ENCODE measurements at regions not wholly inside any gene's neighbourhood (a gene's known extent, or its start where the extent isn't known, plus 50 kb on each side); places are given as distances from the start of the nearest gene placed in this dataset.

DNA sequence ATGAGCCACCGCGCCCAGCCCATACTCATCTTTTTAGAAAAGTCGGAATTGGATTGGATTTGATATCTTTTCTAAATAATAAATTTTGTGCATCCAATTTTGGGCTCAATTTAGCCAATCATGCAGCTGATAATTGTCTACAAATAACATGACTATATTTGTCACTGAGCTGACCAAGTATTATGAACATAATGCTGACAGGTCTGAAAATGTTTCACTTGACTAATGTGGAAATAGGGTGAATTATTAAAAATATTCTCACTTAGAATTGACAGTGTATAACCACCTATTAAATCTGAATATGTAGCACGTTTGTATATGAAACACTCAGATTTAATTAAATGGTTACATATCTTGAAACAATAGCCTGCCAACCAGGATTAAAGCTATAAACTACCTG, 657.2 kb upstream of the FSHR start:
- no peak for TF ChIP-seq CTCF (IDR thresholded peaks at IDR 0.05 in 2 of 3, conservative IDR thresholded peaks at IDR 0.05 in 1 of 3; ENCODE audit: borderline replicate concordance in 1 of 3, insufficient read depth in 1 of 3, low read depth in 2 of 3, low read length in 2 of 3)
- no peak for TF ChIP-seq POLR2AphosphoS5 (IDR thresholded peaks at IDR 0.05; ENCODE audit: low read depth, low read length)
- TF ChIP-seq JUND (IDR thresholded peaks at IDR 0.05): no peak
- TF ChIP-seq POLR2A (IDR thresholded peaks at IDR 0.05; ENCODE audit: borderline replicate concordance, extremely low read depth, insufficient read depth, insufficient read length): no peak
- TF ChIP-seq TCF7L2 (IDR thresholded peaks at IDR 0.05; ENCODE audit: borderline replicate concordance, extremely low read depth, insufficient read depth, insufficient read length): no peak
- TF ChIP-seq EZH2phosphoT487 (IDR thresholded peaks at IDR 0.05; ENCODE audit: borderline replicate concordance): no peak
- no peak for TF ChIP-seq ATF3 (IDR thresholded peaks at IDR 0.05)
- no peak for TF ChIP-seq EZH2 (IDR thresholded peaks at IDR 0.05)
- no peak for TF ChIP-seq SP1 (IDR thresholded peaks at IDR 0.05; ENCODE audit: low read depth)
